HEK293T (cell line): ENCODE measurements at regions not wholly inside any gene's neighbourhood (a gene's known extent, or its start where the extent isn't known, plus 50 kb on each side); places are given as distances from the start of the nearest gene placed in this dataset.

Experiments used
- NFRKB ChIP-seq: fragments of 450-650 bp; IDR thresholded peaks from 2 replicates; pipeline ENCODE4 v1.6.1; 2016; ENCODE audit warnings: mild to moderate bottlenecking, moderate library complexity
- SP1 ChIP-seq: fragments of 450-650 bp; IDR thresholded peaks from 2 replicates; pipeline ENCODE4 v1.6.1; 2017
- SUZ12 ChIP-seq: fragments of 450-650 bp; IDR thresholded peaks from 2 replicates; pipeline ENCODE4 v1.6.1; 2016; ENCODE audit warnings: mild to moderate bottlenecking
- TARDBP ChIP-seq: fragments of 450-650 bp; IDR thresholded peaks from 2 replicates; pipeline ENCODE4 v1.6.1; 2016

DNA sequence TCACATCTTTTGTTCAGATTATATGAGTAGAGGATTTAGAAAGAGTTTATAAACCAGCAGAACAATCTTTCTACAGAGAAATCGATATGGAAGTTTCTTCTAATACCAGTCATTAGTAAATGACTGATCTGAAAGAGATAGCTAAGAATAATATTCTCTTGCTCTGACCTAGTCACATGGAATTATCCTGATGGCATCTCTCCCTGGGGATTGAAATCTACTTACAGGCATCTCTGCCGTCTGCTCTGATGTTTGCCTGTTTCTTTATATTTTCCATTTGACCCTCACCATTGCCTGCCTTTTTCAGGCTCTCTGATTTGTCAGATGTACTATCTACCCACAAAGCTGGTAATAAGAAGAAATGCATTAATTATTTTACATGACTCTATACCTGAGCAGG is 1157.3 kb downstream of the PCDH7 start:
- TF ChIP-seq SUZ12 (no peak), NFRKB (no peak), TARDBP (no peak), SP1 (no peak)
